Glomerular visceral epithelial cell (primary cell): ENCODE measurements at regions not wholly inside any gene's neighbourhood (a gene's known extent, or its start where the extent isn't known, plus 50 kb on each side); places are given as distances from the start of the nearest gene placed in this dataset.
"Not testable (repeated sequence)": the region's sequence is repeated elsewhere in the genome, so short reads cannot be mapped to it uniquely, and the experiment has no call there.

ENCODE experiments used
- DNase-seq: peaks from one replicate; pipeline ENCODE4 v3.0.0-alpha.2; 2016; ENCODE audit errors: extremely low spot score

DNA sequence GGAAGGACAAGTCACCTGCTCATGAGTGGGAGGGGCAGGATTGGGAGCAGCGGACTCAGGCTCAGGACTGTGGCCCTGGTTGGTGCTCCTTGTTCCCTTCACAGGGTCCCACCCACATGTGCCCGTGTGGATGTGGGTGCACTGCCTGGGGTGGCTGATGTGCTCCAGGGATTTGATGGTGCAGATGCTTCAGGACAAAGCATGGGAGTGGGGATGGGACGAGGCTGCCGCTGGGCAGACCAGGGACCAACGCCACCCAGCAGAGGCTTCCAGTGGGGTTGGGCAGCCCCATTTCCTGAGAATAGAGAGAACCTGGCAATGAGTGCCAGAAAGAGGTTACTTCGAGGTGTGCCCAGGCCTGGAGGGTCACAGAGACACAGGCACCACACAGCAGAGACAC, 65.5 kb upstream of the IGLL5 start:
- no peak for DNase-seq

DNA sequence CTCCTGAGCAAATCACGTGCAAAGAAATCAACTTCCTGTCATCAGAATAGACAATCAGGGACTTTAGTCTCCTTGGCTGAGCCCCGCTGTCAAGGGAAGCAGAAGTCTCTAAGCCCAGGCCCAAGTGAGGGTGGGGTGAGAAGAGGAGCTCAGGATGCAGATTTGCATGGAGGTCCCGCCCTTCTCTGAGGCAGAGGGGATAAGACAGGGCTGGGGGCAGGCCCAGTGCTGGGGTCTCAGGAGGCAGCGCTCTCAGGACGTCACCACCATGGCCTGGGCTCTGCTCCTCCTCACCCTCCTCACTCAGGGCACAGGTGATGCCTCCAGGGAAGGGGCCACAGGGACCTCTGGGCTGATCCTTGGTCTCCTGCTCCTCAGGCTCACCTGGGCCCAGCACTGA, 65.1 kb upstream of the IGLL5 start:
- DNase-seq, result not testable (repeated sequence)

DNA sequence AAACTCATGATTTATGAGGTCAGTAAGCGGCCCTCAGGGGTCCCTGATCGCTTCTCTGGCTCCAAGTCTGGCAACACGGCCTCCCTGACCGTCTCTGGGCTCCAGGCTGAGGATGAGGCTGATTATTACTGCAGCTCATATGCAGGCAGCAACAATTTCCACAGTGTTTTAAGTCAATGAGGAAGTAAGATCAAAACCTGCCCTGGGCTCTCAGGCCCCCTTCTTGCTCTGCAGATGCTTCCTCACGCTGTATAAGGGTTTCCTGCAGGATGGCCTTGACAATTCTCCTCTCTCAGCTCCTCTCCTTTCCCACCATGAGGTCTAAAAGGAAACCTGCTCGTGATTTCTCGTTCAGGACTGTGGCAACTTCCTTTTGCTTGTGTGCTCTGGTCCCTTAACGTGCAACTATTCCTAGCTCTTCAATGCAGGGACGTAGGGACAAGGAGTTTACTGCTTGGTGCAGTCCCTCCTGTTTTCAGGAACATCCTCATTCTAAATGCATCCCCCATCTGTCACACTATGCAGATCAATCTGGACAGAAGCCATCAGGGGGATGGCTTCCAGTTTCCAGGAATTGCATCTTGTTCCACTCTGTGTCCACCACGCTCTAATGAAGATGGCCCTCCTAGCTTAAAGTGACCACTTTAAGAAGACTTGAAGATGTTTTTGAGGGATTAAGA, 64.3 kb upstream of the IGLL5 start:
- DNase-seq, result no peak

DNA sequence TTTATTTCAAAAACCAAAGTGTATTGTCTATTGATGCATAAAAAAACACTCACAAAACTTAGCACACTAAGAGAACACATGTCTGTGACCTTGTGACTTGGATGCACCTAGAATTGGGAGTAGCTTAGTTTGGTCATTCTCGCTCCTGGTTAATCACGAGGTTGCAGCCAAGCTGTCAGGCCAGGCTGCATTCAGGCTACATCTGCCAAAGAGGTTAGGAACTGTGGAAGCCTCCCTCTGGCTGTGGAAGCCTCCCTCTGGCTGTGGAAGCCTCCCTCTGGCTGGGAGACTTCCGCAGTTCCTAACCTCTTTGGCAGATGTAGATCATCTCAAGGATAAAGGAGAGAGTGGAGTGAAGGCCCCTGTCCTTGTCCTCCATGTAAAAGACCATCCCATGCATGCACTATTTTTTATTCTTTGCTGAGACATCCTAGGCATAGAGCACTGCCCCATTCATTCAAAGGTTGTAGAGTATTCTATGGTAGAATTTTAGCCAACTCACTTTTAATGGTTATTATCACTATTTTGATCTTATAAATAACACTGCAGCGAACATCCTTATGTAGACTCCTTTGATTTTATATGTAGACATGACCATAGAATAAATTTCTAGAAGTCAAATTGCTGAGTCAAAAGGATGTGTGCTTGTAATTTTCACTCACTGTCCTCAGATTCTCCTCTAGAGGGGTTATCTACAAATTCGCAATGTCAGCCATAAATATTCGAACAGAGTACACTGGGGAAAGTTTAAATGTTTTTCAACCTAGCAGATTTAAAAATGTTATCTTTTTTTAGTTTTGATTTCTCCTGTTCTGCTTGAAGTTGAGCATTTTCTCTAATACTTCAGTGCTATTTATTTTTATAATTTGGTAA, 63.0 kb upstream of the IGLL5 start:
- no peak for DNase-seq

DNA sequence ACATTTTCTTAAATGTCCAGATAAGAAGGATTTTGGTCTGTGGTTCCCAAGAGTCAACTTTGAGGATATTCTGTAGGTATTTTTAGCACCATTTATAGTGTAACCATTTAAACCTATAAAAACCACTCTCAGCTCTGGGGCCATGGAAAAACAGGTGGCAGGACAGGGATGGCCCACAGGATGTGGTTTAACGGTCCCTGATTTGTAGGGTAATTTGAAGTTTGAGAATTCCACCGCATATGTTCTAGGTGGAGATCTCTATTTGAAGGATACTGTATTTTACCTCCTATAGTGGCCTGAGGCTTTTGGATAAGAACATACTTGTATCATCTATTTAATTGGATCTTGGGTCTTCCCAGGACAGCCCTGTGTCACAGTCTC, 62.4 kb upstream of the IGLL5 start:
- DNase-seq, result no peak

DNA sequence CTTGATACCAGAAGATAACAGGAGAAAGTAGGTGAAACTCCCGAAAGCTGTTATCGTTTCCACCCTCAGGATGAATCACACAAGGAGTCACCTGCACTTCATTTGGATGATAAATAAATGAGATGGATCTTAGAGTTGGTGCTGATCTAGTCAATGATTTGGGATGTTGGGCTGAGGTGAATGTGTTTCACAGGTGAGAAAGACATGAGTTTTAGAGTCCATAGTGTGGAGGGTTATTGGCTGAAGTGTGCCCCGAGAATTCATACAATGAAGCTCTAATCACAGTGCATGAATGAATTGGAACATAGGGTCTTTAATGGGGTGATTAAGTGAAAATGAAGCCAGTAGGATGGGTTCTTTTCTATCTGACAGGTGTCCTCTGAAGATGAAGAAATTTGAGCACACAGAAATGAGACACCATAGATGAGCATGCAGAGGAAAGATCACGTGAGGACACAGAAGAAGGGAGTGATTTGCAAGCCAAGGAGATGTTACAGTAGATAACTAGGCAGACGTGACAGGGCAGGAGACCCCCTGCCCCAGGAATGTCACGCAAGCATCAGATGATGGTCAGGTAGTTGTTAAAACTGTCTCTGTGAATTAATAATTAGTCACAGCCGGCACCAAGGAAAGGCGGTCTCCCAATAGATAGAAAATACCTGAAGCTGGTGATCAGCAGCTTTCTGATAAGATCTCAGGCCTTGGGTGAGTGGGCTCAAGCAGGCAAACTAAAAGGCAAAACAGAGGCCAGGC, 60.3 kb upstream of the IGLL5 start:
- DNase-seq, result no peak

DNA sequence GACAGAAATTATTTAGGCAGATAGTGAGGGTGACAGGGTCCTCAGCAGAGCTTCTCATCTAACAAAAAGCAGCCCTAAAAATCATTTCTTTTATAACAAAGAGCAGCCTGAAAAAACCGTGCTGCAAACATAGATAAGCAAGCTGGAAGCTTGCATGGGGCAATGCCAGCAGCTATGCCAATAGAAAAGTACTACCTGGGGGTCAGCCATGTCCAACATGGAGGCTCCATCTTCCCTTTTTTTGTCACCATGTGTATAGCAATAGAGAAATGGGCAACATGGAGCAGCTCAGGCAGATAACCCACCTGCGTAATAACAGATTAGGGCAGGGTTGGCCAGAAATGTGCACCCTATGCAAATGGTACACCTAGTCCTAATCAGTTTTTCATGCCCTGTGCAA, 57.4 kb upstream of the IGLL5 start:
- DNase-seq, result no peak

DNA sequence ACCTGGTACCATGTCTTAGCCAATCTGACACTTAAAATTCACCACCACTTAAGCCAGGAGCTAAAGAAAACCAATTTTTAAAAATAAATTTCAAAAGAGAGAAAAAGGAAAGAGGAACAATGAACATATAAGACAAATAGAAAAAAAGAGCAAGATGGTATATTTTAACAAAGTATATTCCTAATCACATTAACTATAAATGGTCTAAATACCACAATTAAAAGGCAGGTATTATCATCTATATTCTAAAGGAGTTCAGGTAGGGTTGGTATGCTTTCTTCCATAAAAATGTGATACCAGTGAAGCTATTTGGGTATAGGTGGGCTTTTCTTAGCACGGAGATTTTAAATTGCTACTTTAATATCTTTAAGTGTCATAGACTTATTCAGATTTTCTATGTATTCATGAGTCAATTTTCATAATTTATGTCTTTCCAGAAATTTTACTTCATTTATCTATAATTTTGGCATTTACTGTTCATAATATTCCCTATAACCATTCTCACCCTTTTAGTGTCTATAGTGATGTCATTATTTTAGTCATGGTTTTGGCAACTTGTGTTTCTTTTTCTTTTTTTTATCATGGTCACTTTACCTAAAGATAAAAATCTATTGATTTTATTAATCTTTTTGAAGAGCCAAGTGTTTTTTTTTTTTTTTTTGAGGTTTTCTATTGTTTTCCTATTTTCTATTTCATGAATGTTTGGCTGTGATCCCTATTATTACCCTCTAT, 56.5 kb upstream of the IGLL5 start:
- no peak for DNase-seq

DNA sequence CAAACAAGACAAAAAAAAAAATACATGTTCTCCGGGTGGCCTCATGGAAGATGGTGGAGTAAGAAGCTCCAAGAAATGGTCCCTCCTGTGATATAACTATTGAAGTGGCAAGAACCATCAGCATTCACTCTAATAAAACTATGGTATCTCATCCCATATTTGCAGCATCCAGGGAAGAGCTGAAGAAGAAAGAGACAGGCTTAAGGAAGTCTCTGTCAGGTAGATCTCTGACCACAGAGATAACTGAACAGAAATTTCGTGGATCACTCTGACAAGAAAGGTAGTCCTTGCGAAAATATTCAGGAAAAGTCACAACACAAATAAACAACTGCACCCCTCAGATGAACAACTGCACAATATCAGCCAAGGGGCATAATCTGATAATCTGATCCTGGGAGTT, 54.6 kb upstream of the IGLL5 start:
- no peak for DNase-seq

DNA sequence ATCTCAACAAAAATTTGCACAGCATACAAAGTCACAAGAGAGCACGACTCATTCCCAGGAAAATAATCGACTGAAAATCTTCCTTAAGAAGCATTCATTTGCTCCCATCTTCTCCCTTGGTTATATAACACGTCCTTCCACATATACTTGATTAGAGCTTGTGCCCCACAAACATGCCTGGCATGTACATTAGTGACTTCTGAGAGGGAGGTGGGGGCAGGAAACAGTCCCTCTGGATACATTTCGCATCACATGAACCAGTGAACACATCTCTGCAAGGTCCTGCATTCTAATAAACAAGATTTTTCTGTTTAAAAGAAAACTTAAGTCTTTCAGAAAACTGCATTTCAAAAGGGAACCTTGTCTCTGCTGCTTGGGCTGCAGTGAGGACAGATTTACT, 54.1 kb upstream of the IGLL5 start:
- no peak for DNase-seq

DNA sequence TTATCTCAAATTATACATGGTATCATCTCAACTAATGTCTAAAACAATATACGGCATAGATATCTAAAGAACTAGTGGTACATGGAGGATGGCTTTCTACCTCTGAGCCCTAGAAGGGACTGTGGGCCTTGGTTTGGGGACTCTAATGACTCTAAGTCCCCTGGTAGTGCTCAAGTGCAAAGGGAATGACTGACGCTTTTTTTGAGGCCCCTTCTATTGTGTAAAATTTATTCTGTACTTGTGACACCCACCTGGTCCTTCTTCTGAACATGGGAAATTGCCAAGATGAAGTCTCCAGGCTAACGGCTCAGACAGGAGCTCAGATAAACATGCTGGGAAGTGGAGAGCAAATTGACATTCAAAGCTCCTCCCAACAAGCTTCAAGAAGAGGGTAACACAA, 53.4 kb upstream of the IGLL5 start:
- DNase-seq, result no peak

DNA sequence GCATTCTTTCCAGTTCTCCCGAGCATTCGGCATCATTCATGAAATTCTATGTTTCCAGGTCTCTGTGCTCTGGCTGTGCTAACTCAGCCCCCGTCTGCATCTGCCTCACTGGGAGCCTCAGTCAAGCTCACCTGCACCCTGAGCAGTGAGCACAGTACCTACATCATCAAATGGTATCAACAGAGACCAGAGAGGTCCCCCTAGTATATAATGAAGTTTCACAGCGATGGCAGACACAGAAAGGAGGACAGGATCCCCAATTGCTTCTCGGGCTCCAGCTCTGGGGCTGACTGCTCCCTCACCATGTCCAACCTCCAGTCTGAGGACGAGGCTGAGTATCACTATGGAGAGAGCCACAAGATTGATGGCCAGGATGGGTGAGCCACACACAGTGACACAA, 52.8 kb upstream of the IGLL5 start:
- no peak for DNase-seq

DNA sequence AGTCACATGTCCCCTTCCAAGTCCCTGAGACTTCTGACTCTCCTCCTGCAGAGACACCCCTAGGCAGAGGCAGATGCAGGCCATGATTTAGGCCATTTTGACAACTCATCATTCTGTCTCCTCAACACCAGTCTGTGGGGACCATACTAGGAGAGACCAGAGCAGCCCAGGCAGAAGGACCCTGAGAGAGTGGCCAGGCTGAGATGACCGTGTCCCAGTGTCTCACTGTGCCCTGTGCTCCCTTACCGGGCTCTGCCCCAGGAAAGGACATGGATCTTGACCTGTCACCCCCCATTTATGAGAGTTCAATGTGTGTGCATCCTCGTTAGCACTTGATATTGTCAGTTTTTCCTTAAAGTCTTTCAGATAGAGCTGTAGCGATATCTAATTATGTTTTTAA, 52.4 kb upstream of the IGLL5 start:
- no peak for DNase-seq

DNA sequence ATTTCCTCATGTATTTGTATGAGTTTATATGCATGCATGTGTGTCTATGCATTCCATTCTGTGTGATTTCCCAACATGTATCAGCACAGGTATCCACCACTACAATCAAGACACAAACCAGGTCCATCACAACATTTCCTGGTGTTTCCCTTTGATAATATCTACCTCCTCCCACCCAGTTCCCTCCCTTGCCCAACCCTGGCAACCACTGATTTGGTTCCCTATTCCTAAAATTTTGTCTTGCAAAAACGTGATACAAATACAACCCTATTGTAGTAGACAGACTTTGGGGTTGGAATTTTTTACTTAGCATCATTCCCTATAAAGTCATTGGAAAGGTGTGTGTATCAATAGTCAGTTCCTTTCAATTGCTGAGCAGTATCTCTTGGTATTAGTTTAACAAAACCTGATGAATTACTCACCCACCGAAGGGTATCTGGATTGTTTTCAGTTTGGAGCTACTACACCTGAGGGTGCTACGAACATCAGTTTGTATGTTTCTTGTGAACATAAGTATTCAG, 51.8 kb upstream of the IGLL5 start:
- DNase-seq, result no peak

DNA sequence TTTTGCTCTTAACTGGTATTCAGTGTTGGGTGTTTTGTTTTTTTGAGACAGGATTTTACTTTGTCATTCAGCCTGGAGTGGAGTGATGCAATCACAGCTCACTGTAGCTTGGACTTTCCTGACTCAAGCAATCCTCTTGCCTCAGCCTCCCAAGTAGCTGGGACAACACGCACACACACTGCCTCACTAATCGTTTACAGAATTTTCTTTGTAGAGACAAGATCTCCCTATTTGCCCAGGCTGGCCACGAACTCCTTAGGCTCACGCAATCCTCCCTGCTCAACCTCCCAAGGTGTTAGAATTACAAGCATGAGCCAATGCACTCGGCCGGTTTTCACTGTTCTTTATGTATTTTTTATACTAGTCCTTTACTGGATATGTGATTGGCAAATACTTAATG, 51.0 kb upstream of the IGLL5 start:
- DNase-seq, result no peak
